Esophagus (tissue), 2 donors: ENCODE measurements at regions not wholly inside any gene's neighbourhood (a gene's known extent, or its start where the extent isn't known, plus 50 kb on each side); places are given as distances from the start of the nearest gene placed in this dataset.
"Not testable (repeated sequence)": the region's sequence is repeated elsewhere in the genome, so short reads cannot be mapped to it uniquely, and the experiment has no call there.

Experiments used
- H3K27ac ChIP-seq, 2 donors: one replicate each; pipeline ENCODE4 v1.5.1; 2013; ENCODE audit warnings: low read depth in 2 of 2, mild to moderate bottlenecking in 2 of 2, inconsistent platforms in 1 of 2, low read length in 1 of 2, moderate library complexity in 1 of 2
- H3K27me3 ChIP-seq, 2 donors: one replicate each; pipeline ENCODE4 v1.6.1; 2013; ENCODE audit warnings: low read length in 2 of 2, control low read depth in 1 of 2, mild to moderate bottlenecking in 1 of 2; ENCODE audit not compliant: insufficient read depth in 2 of 2, control insufficient read depth in 1 of 2
- H3K36me3 ChIP-seq, 2 donors: one replicate each; pipeline ENCODE4 v1.6.1; 2013; ENCODE audit warnings: low read length in 1 of 2; ENCODE audit not compliant: control insufficient read depth in 2 of 2, insufficient read depth in 2 of 2
- H3K4me1 ChIP-seq, 2 donors: one replicate each; pipeline ENCODE4 v1.6.1; 2013; ENCODE audit warnings: low read length in 1 of 2; ENCODE audit not compliant: control insufficient read depth in 2 of 2, insufficient read depth in 2 of 2
- H3K4me3 ChIP-seq, 2 donors: one replicate each; pipeline ENCODE4 v1.5.1; 2013; ENCODE audit warnings: low read length in 2 of 2, mild to moderate bottlenecking in 2 of 2, low read depth in 1 of 2, moderate library complexity in 1 of 2
- H3K9me3 ChIP-seq, 2 donors: one replicate each; pipeline ENCODE4 v1.6.1; 2013; ENCODE audit warnings: mild to moderate bottlenecking in 2 of 2, low read depth in 1 of 2, low read length in 1 of 2, moderate library complexity in 1 of 2; ENCODE audit not compliant: control insufficient read depth in 2 of 2, insufficient read depth in 1 of 2
- WGBS, 2 donors: extraction: QIAGEN DNeasy Blood & Tissue Kit; methylation state at CpG; one replicate each; pipeline ENCODE4 v1.1.7; 2013; 5-methylcytosine and 5-hydroxymethylcytosine counted together
- donor health status: healthy with polysubstance abuse.
- donor health status: Bipolar disorder and iron deficiency.

GRCh38 chrY:7518387-7518786, 606.8 kb upstream of the AMELY start:
- Histone ChIP-seq H3K27me3 (no peaks in the 10 kb centered on the region), H3K9me3 (no peaks in the 10 kb centered on the region), H3K27ac (no peak overlapping the region), H3K4me3 (no peak overlapping the region), H3K36me3 (no peaks in the 10 kb centered on the region), H3K4me1 (no peaks in the 10 kb centered on the region)
- WGBS, 2 donors = 96% methylated on average over 1 of the region's 1 CpG; no CpG with 5 or more reads in 1 of the 2 donors

- 40 to 58% methylated on average over 1 to 3 of the region's 3 CpGs for WGBS, 2 donors
- no peak overlapping the region for H3K4me3 ChIP-seq
- H3K27me3 ChIP-seq = no peaks in the 10 kb centered on the region
- no peaks in the 10 kb centered on the region for H3K4me1 ChIP-seq
- H3K9me3 ChIP-seq = no peaks in the 10 kb centered on the region
- H3K36me3 ChIP-seq = no peaks in the 10 kb centered on the region
- no peak overlapping the region for H3K27ac ChIP-seq
Measured at GRCh38 chrY:7516268-7516667, 604.7 kb upstream of the AMELY start.

- H3K36me3 ChIP-seq = no peaks in the 10 kb centered on the region
- H3K4me3 ChIP-seq = no peak overlapping the region
- 53 to 83% methylated on average over 2 of the region's 2 CpGs for WGBS, 2 donors
- H3K27ac ChIP-seq = no peak overlapping the region
- no peaks in the 10 kb centered on the region for H3K4me1 ChIP-seq
- H3K27me3 ChIP-seq = no peaks in the 10 kb centered on the region
- H3K9me3 ChIP-seq = no peaks in the 10 kb centered on the region
Measured at GRCh38 chrY:7515812-7516211, 604.3 kb upstream of the AMELY start.

DNA sequence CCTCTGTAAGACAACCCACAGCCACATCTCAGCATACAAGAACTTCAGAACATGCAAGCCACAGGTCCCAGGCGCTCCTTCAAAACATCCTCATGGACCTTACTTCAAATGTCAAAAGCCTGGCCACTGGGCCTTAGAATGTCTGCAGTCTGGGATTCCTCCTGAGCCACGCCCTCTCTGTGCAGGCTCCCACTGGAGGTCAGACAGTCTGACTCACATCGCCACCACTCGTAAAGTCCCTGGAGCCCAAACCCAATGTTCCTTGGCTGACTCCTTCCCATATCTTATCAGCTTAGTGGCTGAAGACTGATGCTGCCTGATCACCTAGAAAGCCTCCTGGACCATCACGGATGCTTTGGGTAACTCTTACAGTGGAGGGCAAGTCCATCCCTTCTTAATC, 591.3 kb upstream of the AMELY start:
- WGBS, 2 donors = 89 to 93% methylated on average over 2 to 5 of the region's 5 CpGs
- H3K27ac ChIP-seq = no peak overlapping the region
- H3K36me3 ChIP-seq = no peaks in the 10 kb centered on the region
- H3K4me3 ChIP-seq = no peak overlapping the region
- no peaks in the 10 kb centered on the region for H3K27me3 ChIP-seq
- H3K9me3 ChIP-seq = no peaks in the 10 kb centered on the region
- no peaks in the 10 kb centered on the region for H3K4me1 ChIP-seq

GRCh38 chrY:7501236-7501635, 589.7 kb upstream of the AMELY start:
- no peaks in the 10 kb centered on the region for H3K4me1 ChIP-seq
- no peaks in the 10 kb centered on the region for H3K27me3 ChIP-seq
- WGBS, 2 donors = 76% methylated on average over 2 of the region's 2 CpGs; no CpG with 5 or more reads in 1 of the 2 donors
- H3K4me3 ChIP-seq = no peak overlapping the region
- H3K27ac ChIP-seq = no peak overlapping the region
- H3K36me3 ChIP-seq = no peaks in the 10 kb centered on the region
- H3K9me3 ChIP-seq = no peaks in the 10 kb centered on the region

GRCh38 chrY:7496001-7496400, 584.4 kb upstream of the AMELY start:
- no peaks in the 10 kb centered on the region for H3K9me3 ChIP-seq
- no peaks in the 10 kb centered on the region for H3K36me3 ChIP-seq
- H3K4me1 ChIP-seq = no peaks in the 10 kb centered on the region
- H3K4me3 ChIP-seq = no peak overlapping the region
- no peak overlapping the region for H3K27ac ChIP-seq
- WGBS, 2 donors = 75% methylated on average over 1 of the region's 1 CpG; no CpG with 5 or more reads in 1 of the 2 donors
- no peaks in the 10 kb centered on the region for H3K27me3 ChIP-seq

DNA sequence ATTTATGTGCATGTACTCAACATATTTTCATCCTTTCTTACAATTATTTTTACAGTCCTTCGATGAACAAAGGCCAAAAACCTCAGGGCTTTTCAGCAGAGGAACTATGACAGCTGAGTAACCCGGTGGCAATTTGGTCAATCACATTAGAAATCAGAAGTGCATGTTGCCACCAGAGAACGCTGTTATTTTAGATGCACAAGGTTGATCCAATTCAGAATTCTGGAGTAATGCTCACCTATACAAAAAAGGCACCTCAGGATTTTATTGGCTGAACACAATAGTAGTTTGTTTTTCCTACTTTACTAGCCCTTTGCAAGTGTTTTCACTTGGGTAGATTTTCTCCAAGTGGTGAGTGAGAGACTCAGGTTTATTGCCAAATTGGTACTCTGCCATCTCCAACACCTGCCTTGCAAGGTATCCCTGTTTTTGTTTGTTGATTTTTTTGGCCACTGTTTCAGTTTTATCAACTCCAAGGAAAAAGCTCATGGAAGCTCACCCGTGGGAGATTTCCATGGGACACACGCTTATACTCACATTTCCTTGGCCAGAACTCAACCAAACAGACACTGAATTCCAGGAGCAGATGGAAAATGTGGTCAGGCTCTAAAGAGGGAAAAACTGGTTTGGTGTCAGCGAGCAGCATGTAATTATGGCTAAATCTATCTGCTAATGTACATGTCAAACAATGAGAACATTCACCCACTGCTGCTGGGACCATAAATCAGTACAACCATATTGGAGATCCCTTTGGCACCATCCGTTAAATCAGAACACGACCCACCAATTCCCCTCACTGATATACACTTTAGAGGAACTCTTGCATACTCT, 573.1 kb upstream of the AMELY start:
- not testable (repeated sequence) for H3K4me3 ChIP-seq, H3K9me3 ChIP-seq, H3K4me1 ChIP-seq, H3K27me3 ChIP-seq, H3K36me3 ChIP-seq, H3K27ac ChIP-seq
- 33% methylated on average over 1 to 8 of the region's 8 CpGs for WGBS, 2 donors

DNA sequence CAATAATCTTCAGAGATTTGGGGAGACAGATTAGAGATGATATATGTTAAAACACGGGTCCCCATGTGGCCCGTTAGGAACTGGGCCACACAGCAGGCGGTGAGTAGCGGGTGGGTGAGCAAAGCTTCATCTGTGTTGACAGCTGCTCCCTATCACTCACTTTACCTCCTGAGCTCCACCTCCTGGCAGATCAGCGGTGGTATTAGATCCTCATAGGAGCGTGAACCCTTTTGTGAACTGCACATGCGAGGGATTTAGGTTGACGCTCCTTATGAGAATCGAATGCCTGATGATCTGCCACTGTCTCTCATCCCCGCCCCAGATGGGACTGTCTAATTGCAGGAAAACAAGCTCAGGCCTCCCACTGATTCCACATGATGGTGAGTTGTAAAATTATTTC, 560.4 kb upstream of the AMELY start:
- Histone ChIP-seq H3K27me3 (no peaks in the 10 kb centered on the region), H3K4me3 (no peak overlapping the region), H3K9me3 (no peaks in the 10 kb centered on the region), H3K36me3 (no peaks in the 10 kb centered on the region), H3K4me1 (no peaks in the 10 kb centered on the region), H3K27ac (no peak overlapping the region)
- 72 to 87% methylated on average over 3 to 10 of the region's 10 CpGs for WGBS, 2 donors

GRCh38 chrY:7470037-7470436, 558.5 kb upstream of the AMELY start:
- H3K27me3 ChIP-seq = no peaks in the 10 kb centered on the region
- H3K4me1 ChIP-seq = no peaks in the 10 kb centered on the region
- H3K27ac ChIP-seq = no peak overlapping the region
- no peak overlapping the region for H3K4me3 ChIP-seq
- H3K36me3 ChIP-seq = no peaks in the 10 kb centered on the region
- no peaks in the 10 kb centered on the region for H3K9me3 ChIP-seq
